ENCODE measurements at regions not wholly inside any gene's neighbourhood (a gene's known extent, or its start where the extent isn't known, plus 50 kb on each side); places are given as distances from the start of the nearest gene placed in this dataset.

- no TSS peak for BruUV-seq (replicated peaks)
- TF ChIP-seq EZH2phosphoT487 (IDR thresholded peaks at IDR 0.05; ENCODE audit: borderline replicate concordance) (no peak), REST (IDR thresholded peaks at IDR 0.05; ENCODE audit: low read depth) (no peak), TCF7L2 (IDR thresholded peaks at IDR 0.05; ENCODE audit: borderline replicate concordance, extremely low read depth, insufficient read depth, insufficient read length) (no peak), ATF3 (IDR thresholded peaks at IDR 0.05) (no peak), POLR2AphosphoS5 (IDR thresholded peaks at IDR 0.05; ENCODE audit: low read depth, low read length) (no peak), SRF (IDR thresholded peaks at IDR 0.05; ENCODE audit: low read depth) (no peak), EZH2 (IDR thresholded peaks at IDR 0.05) (no peak), ELF1 (IDR thresholded peaks at IDR 0.05; ENCODE audit: borderline replicate concordance, low read depth) (no peak), EGR1 (IDR thresholded peaks at IDR 0.05; ENCODE audit: low read depth) (no peak), POLR2A (IDR thresholded peaks at IDR 0.05; ENCODE audit: borderline replicate concordance, extremely low read depth, insufficient read depth, insufficient read length) (no peak), ZNF274 (IDR thresholded peaks at IDR 0.05; ENCODE audit: low read depth, low read length) (no peak), YY1 (IDR thresholded peaks at IDR 0.05; ENCODE audit: extremely low read depth, insufficient replicate concordance, low read depth, low read length) (no peak), ZFX (IDR thresholded peaks at IDR 0.05) (no peak)
- TF ChIP-seq, protein P1, sequence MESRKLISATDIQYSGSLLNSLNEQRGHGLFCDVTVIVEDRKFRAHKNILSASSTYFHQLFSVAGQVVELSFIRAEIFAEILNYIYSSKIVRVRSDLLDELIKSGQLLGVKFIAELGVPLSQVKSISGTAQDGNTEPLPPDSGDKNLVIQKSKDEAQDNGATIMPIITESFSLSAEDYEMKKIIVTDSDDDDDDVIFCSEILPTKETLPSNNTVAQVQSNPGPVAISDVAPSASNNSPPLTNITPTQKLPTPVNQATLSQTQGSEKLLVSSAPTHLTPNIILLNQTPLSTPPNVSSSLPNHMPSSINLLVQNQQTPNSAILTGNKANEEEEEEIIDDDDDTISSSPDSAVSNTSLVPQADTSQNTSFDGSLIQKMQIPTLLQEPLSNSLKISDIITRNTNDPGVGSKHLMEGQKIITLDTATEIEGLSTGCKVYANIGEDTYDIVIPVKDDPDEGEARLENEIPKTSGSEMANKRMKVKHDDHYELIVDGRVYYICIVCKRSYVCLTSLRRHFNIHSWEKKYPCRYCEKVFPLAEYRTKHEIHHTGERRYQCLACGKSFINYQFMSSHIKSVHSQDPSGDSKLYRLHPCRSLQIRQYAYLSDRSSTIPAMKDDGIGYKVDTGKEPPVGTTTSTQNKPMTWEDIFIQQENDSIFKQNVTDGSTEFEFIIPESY (IDR thresholded peaks at IDR 0.05; ENCODE audit: extremely low read depth, insufficient replicate concordance, low read length), result no peak
- Histone ChIP-seq H3K27me3 (ENCODE audit: insufficient read depth, low read length) (no peaks in the 10 kb centered on the region), H3K4me1 (ENCODE audit: control insufficient read depth in 1 of 2, insufficient read depth in 2 of 2, low read length in 2 of 2) (no peaks in the 10 kb centered on the region), H3K79me2 (ENCODE audit: insufficient read depth, low read length) (no peaks in the 10 kb centered on the region), H3K4me2 (ENCODE audit: low read length) (no peak overlapping the region), H3K9ac (ENCODE audit: low read length) (no peak overlapping the region), H2AFZ (ENCODE audit: low read depth, low read length, poor library complexity, severe bottlenecking) (no peak overlapping the region), H3K9me3 (ENCODE audit: control insufficient read depth in 1 of 2, insufficient read depth in 1 of 2, low read depth in 1 of 2, low read length in 2 of 2) (no peaks in the 10 kb centered on the region), H3K9me2 (ENCODE audit: insufficient read depth) (no peaks in the 10 kb centered on the region), H3K27ac (ENCODE audit: low read depth, low read length) (no peak overlapping the region), H4K20me1 (ENCODE audit: insufficient read depth) (no peaks in the 10 kb centered on the region), H3K4me3 (replicated peaks in 1 of 2; ENCODE audit: low read depth in 1 of 2, low read length in 2 of 2) (no peak overlapping the region), H3K36me3 (ENCODE audit: control insufficient read depth in 1 of 2, insufficient read depth in 2 of 2, low read length in 2 of 2) (no peaks in the 10 kb centered on the region)
- RAD21 ChIA-PET (ENCODE audit: low non-redundant PET in 1 of 2, low total read pairs in 2 of 2, uncharacterized antibody in 2 of 2, unreplicated experiment in 2 of 2), result no interaction called here
- CTCF ChIA-PET, result no interaction called here
- intact Hi-C loops (cut with micrococcal nuclease), result no loop called here
- POLR2A ChIA-PET, result no interaction called here
- no peak for DNase-seq (ENCODE audit: low read depth, low spot score)
- ATAC-seq, result no peak
These were observed 1371.5 kb upstream of the TMEFF2 start for GRCh38 chr2:193566276-193566675.

All from HCT116 (cell line).